Upper lobe of left lung (tissue), 6 donors: ENCODE measurements at regions not wholly inside any gene's neighbourhood (a gene's known extent, or its start where the extent isn't known, plus 50 kb on each side); places are given as distances from the start of the nearest gene placed in this dataset.

Source experiments
- ATAC-seq, 2 donors: fragments of 200-7000 bp; cut with Tn5 transposase; one replicate each; pipeline ENCODE4 v1.9.1; 2022; ENCODE audit warnings: mild to moderate bottlenecking in 2 of 2, moderate library complexity in 2 of 2; ENCODE audit not compliant: low FRiP score in 2 of 2
- DNase-seq, 2 donors: peaks; one replicate each; pipeline ENCODE4 v3.0.0-alpha.2; 2019 to 2020
- H3K27ac ChIP-seq, 4 donors: fragments of 200-600 bp; sonication (generic); one replicate each; pipeline ENCODE4 v1.5.1; 2016 to 2019
- H3K27me3 ChIP-seq, 4 donors: fragments of 200-600 bp; sonication (generic); one replicate each; pipeline ENCODE4 v1.5.1; 2017 to 2019
- H3K36me3 ChIP-seq, 4 donors: fragments of 200-600 bp; sonication (generic); one replicate each; pipeline ENCODE4 v1.5.1; 2016 to 2019
- H3K4me1 ChIP-seq, 4 donors: fragments of 200-600 bp; sonication (generic); one replicate each; pipeline ENCODE4 v1.5.1; 2018 to 2019
- H3K4me3 ChIP-seq, 4 donors: fragments of 200-600 bp; sonication (generic); one replicate each; pipeline ENCODE4 v1.5.1; 2017 to 2019; ENCODE audit warnings: mild to moderate bottlenecking in 2 of 4, moderate library complexity in 1 of 4
- H3K9me3 ChIP-seq, 4 donors: fragments of 200-600 bp; sonication (generic); one replicate each; pipeline ENCODE4 v1.5.1; 2018 to 2019
- EP300 ChIP-seq, 4 donors: sonication (generic); formaldehyde crosslinking; IDR thresholded peaks; one replicate each; pipeline ENCODE4 v1.5.1; 2017; ENCODE audit warnings: antibody characterized with exemption in 4 of 4, control low read depth in 2 of 4
- POLR2A ChIP-seq, 4 donors: fragments of 450-650 bp; IDR thresholded peaks; one replicate each; pipeline ENCODE4 v1.5.1; 2016 to 2017; ENCODE audit warnings: antibody characterized with exemption in 4 of 4, mild to moderate bottlenecking in 2 of 4
- POLR2AphosphoS5 ChIP-seq, 2 donors: sonication (generic); formaldehyde crosslinking; IDR thresholded peaks; one replicate each; pipeline ENCODE4 v1.5.1; 2017; ENCODE audit warnings: antibody characterized with exemption in 2 of 2
- WGBS, 2 donors: methylation state at CpG; one replicate each; pipeline ENCODE4 v1.1.5; 2017 to 2018; 5-methylcytosine and 5-hydroxymethylcytosine counted together
- TF ChIP-seq, protein P1 (sequence below), 6 experiments: fragments of 450-650 bp in 4 of 6; fragments of 200-600 bp in 2 of 6; sonication (generic) in 2 of 6; IDR thresholded peaks; one replicate each; pipeline ENCODE4 v1.5.1; 2016 to 2019; ENCODE audit warnings: antibody characterized with exemption in 6 of 6
- donor health status: DM: no; HTN: no; CAD: no; lungs with moderate emphysema.
- donor health status: DM: no; HTN: yes; CAD: no; lungs with severe emphysema.

GRCh38 chr3:95312650-95313049 lies 1249.8 kb downstream of the NSUN3 start:
- no peak for ATAC-seq
- Histone ChIP-seq H3K4me1 (no peaks in the 10 kb centered on the region), H3K27ac (no peak overlapping the region), H3K36me3 (no peaks in the 10 kb centered on the region), H3K27me3 (no peaks in the 10 kb centered on the region), H3K9me3 (no peaks in the 10 kb centered on the region), H3K4me3 (no peak overlapping the region)
- 63 to 67% methylated on average over 3 of the region's 3 CpGs for WGBS, 2 donors
- no peak for TF ChIP-seq POLR2AphosphoS5 (IDR thresholded peaks at IDR 0.05)
- TF ChIP-seq EP300 (IDR thresholded peaks at IDR 0.05): no peak
- TF ChIP-seq POLR2A (IDR thresholded peaks at IDR 0.05): no peak
- TF ChIP-seq, protein P1, sequence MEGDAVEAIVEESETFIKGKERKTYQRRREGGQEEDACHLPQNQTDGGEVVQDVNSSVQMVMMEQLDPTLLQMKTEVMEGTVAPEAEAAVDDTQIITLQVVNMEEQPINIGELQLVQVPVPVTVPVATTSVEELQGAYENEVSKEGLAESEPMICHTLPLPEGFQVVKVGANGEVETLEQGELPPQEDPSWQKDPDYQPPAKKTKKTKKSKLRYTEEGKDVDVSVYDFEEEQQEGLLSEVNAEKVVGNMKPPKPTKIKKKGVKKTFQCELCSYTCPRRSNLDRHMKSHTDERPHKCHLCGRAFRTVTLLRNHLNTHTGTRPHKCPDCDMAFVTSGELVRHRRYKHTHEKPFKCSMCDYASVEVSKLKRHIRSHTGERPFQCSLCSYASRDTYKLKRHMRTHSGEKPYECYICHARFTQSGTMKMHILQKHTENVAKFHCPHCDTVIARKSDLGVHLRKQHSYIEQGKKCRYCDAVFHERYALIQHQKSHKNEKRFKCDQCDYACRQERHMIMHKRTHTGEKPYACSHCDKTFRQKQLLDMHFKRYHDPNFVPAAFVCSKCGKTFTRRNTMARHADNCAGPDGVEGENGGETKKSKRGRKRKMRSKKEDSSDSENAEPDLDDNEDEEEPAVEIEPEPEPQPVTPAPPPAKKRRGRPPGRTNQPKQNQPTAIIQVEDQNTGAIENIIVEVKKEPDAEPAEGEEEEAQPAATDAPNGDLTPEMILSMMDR (IDR thresholded peaks at IDR 0.05): no peak
- DNase-seq: no peak

GRCh38 chr3:95319921-95320494 lies 1257.1 kb downstream of the NSUN3 start:
- ATAC-seq (no peak), DNase-seq (no peak)
- Histone ChIP-seq H3K36me3 (no peaks in the 10 kb centered on the region), H3K4me1 (no peaks in the 10 kb centered on the region), H3K4me3 (no peak overlapping the region), H3K9me3 (no peaks in the 10 kb centered on the region), H3K27ac (no peak overlapping the region), H3K27me3 (no peaks in the 10 kb centered on the region)
- WGBS, 2 donors: 57 to 59% methylated on average over 3 of the region's 3 CpGs
- TF ChIP-seq POLR2A (IDR thresholded peaks at IDR 0.05) (no peak), EP300 (IDR thresholded peaks at IDR 0.05) (no peak), POLR2AphosphoS5 (IDR thresholded peaks at IDR 0.05) (no peak)
- TF ChIP-seq, protein P1 (IDR thresholded peaks at IDR 0.05): no peak

DNA sequence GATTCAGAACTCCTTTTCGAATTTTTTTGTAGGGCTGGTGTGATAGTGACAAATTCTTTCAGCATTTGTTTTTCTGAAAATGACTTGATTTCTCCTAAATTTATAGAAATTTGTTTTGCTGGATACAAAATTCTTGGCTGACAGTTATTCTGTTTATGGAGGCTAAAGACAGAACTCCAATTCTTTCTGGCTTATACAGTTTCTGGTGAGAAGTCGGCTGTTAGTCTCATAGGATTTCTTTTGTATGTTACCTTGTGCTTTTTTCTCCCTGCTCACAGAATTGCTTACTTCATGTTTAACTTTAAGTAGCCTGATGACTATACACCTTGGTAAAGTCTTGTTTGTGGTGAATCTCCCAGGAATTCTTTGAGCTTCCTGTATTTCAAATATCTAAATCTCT lies 1264.6 kb downstream of the NSUN3 start:
- DNase-seq (no peak), ATAC-seq (no peak)
- Histone ChIP-seq H3K4me1 (no peaks in the 10 kb centered on the region), H3K36me3 (no peaks in the 10 kb centered on the region), H3K27me3 (no peaks in the 10 kb centered on the region), H3K4me3 (no peak overlapping the region), H3K9me3 (no peaks in the 10 kb centered on the region), H3K27ac (no peak overlapping the region)
- 75 to 79% methylated on average over 2 of the region's 2 CpGs for WGBS, 2 donors
- no peak for TF ChIP-seq EP300 (IDR thresholded peaks at IDR 0.05)
- no peak for TF ChIP-seq POLR2AphosphoS5 (IDR thresholded peaks at IDR 0.05)
- TF ChIP-seq, protein P1 (IDR thresholded peaks at IDR 0.05): no peak
- TF ChIP-seq POLR2A (IDR thresholded peaks at IDR 0.05): no peak

DNA sequence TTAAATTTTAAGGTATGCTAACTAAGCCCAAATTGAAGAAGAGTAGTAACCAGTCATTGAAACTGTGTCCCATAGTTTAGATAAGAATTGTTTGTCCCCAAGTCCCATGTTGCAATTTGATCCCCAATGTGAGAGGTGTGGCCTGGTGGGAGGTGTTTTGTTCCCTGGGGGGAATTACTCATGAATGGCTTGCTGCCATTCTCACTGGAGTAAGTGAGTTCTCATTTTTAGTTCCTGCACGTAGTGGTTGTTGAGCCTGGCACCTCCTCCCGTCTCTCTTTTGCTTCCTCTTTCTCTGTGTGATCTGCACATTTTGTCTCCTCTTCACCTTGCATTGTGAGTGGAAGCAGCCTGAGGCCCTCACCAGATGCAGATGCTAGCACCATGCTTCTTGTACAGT lies 1271.0 kb downstream of the NSUN3 start:
- Histone ChIP-seq H3K27ac (no peak overlapping the region), H3K4me1 (no peaks in the 10 kb centered on the region), H3K9me3 (no peaks in the 10 kb centered on the region), H3K4me3 (no peak overlapping the region), H3K27me3 (no peaks in the 10 kb centered on the region), H3K36me3 (no peaks in the 10 kb centered on the region)
- 63 to 65% methylated on average over 2 of the region's 2 CpGs for WGBS, 2 donors
- TF ChIP-seq EP300 (IDR thresholded peaks at IDR 0.05): no peak
- TF ChIP-seq POLR2AphosphoS5 (IDR thresholded peaks at IDR 0.05): no peak
- TF ChIP-seq, protein P1 (IDR thresholded peaks at IDR 0.05): no peak
- TF ChIP-seq POLR2A (IDR thresholded peaks at IDR 0.05): no peak
- DNase-seq (no peak), ATAC-seq (no peak)

DNA sequence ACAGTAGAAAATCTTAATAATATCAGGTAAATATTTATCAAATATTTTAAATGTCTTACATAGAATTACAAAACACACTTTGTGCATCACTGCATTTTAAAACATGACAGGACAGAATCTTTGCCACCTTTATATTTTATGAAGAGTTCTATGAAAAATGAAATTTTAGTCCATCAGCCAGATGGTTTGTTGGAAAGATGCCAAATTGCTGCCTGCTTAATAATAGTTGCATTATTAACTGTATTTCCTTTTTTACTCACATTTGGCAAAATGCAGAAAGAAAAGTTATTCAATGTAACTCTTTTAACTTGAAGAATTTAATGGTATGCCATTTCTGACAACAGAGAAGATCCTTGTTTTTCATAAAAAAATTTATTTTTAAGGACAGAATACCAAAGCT lies 1271.6 kb downstream of the NSUN3 start:
- no peaks in the 10 kb centered on the region for H3K4me1 ChIP-seq
- no peak overlapping the region for H3K27ac ChIP-seq
- no peak for TF ChIP-seq POLR2AphosphoS5 (IDR thresholded peaks at IDR 0.05)
- TF ChIP-seq, protein P1 (IDR thresholded peaks at IDR 0.05): no peak
- TF ChIP-seq POLR2A (IDR thresholded peaks at IDR 0.05): no peak
- TF ChIP-seq EP300 (IDR thresholded peaks at IDR 0.05): no peak
- no peak overlapping the region for H3K4me3 ChIP-seq
- no peaks in the 10 kb centered on the region for H3K36me3 ChIP-seq
- ATAC-seq (no peak), DNase-seq (no peak)
- H3K27me3 ChIP-seq: no peaks in the 10 kb centered on the region
- no peaks in the 10 kb centered on the region for H3K9me3 ChIP-seq
